Activated CD8-positive, alpha-beta memory T cell treated with anti-CD3 and anti-CD28 coated beads, Interleukin-2, amount 10 ng/mL, durations not matched to agents 7 days and 5 days (primary cell): ENCODE measurements at regions not wholly inside any gene's neighbourhood (a gene's known extent, or its start where the extent isn't known, plus 50 kb on each side); places are given as distances from the start of the nearest gene placed in this dataset.
"Not testable (repeated sequence)": the region's sequence is repeated elsewhere in the genome, so short reads cannot be mapped to it uniquely, and the experiment has no call there.

ENCODE experiments used
- ATAC-seq: fragments of 150-1000 bp; cut with Tn5 transposase; one replicate; pipeline ENCODE4 v1.10.0; 2021; ENCODE audit warnings: moderate library complexity
- CTCF ChIA-PET: fragments of 350-600 bp; sonication (Branson Sonifier 250); formaldehyde crosslinking; loops from one replicate; lab custom pipeline; 2021; ENCODE audit warnings: antibody characterized with exemption; lab: Charles Lee
- DNase-seq: peaks from one replicate; pipeline ENCODE4 v3.0.0-alpha.2; 2020
- H3K27ac Mint-ChIP-seq: one replicate; pipeline ENCODE4 v1.8.0; 2021; ENCODE audit warnings: mild to moderate bottlenecking, mixed read lengths
- H3K27me3 Mint-ChIP-seq: one replicate; pipeline ENCODE4 v1.8.0; 2021; ENCODE audit warnings: mixed read lengths
- H3K36me3 Mint-ChIP-seq: one replicate; pipeline ENCODE4 v1.8.0; 2021; ENCODE audit warnings: mild to moderate bottlenecking, mixed read lengths
- H3K4me1 Mint-ChIP-seq: one replicate; pipeline ENCODE4 v1.8.0; 2021; ENCODE audit warnings: mixed read lengths
- H3K4me3 Mint-ChIP-seq: one replicate; pipeline ENCODE4 v1.8.0; 2021; ENCODE audit warnings: mild to moderate bottlenecking, moderate library complexity, mixed read lengths
- H3K9me3 Mint-ChIP-seq: one replicate; pipeline ENCODE4 v1.8.0; 2022; ENCODE audit warnings: low read depth, mixed read lengths

GRCh38 chr13:65321423-65321822 is 1908.7 kb downstream of the PCDH9 start:
- DNase-seq, H3K4me3 Mint-ChIP-seq, H3K9me3 Mint-ChIP-seq, H3K27me3 Mint-ChIP-seq, H3K4me1 Mint-ChIP-seq, ATAC-seq, H3K27ac Mint-ChIP-seq, CTCF ChIA-PET, H3K36me3 Mint-ChIP-seq: not testable (repeated sequence)

- Mint-ChIP-seq H3K36me3 (no peaks in the 10 kb centered on the region), H3K4me1 (no peaks in the 10 kb centered on the region), H3K27me3 (no peaks in the 10 kb centered on the region), H3K27ac (no peak overlapping the region), H3K4me3 (no peak overlapping the region), H3K9me3 (peaks cover 2% of the 10 kb centered on the region)
- DNase-seq (no peak), ATAC-seq (no peak)
- CTCF ChIA-PET: no interaction called here
These were observed 1916.1 kb downstream of the PCDH9 start for GRCh38 chr13:65314008-65314407.

- H3K9me3 Mint-ChIP-seq: peaks cover 2% of the 10 kb centered on the region
- CTCF ChIA-PET: no interaction called here
- no peaks in the 10 kb centered on the region for H3K27me3 Mint-ChIP-seq
- H3K4me1 Mint-ChIP-seq: no peaks in the 10 kb centered on the region
- no peak overlapping the region for H3K4me3 Mint-ChIP-seq
- ATAC-seq: no peak
- no peak overlapping the region for H3K27ac Mint-ChIP-seq
- no peaks in the 10 kb centered on the region for H3K36me3 Mint-ChIP-seq
- no peak for DNase-seq
These were observed 1919.3 kb downstream of the PCDH9 start for GRCh38 chr13:65310663-65311328.

GRCh38 chr13:65309906-65310305 is 1920.2 kb downstream of the PCDH9 start:
- CTCF ChIA-PET: no interaction called here
- H3K27me3 Mint-ChIP-seq: no peaks in the 10 kb centered on the region
- H3K27ac Mint-ChIP-seq: no peak overlapping the region
- no peaks in the 10 kb centered on the region for H3K4me1 Mint-ChIP-seq
- H3K9me3 Mint-ChIP-seq: peaks cover 2% of the 10 kb centered on the region
- H3K36me3 Mint-ChIP-seq: no peaks in the 10 kb centered on the region
- no peak for ATAC-seq
- H3K4me3 Mint-ChIP-seq: no peak overlapping the region
- DNase-seq: no peak

- H3K9me3 Mint-ChIP-seq, CTCF ChIA-PET, DNase-seq, H3K27me3 Mint-ChIP-seq, H3K4me1 Mint-ChIP-seq, ATAC-seq, H3K4me3 Mint-ChIP-seq, H3K27ac Mint-ChIP-seq, H3K36me3 Mint-ChIP-seq: not testable (repeated sequence)
These were observed 1921.4 kb downstream of the PCDH9 start for GRCh38 chr13:65308729-65309128.

DNA sequence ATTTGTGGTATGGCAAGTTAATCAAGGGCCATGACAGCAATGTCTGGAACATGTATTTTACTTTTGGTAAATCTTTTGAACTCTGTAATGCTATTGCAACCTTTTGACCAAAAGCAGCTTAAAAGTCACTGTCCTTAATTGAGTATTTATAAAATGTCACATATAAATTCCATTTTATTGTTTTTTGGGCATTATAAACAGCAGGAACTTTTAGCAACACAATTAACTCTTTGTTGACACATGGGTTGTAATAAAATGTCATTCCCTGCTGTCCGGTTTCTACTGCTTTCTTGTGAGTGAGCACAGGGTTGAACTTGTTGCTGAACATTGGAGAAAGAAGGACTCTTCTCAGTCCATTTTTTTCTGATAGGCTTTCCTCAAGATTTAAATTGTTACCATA is 1923.1 kb downstream of the PCDH9 start:
- H3K4me1 Mint-ChIP-seq: no peaks in the 10 kb centered on the region
- no peak overlapping the region for H3K4me3 Mint-ChIP-seq
- H3K36me3 Mint-ChIP-seq: no peaks in the 10 kb centered on the region
- CTCF ChIA-PET: no interaction called here
- ATAC-seq (no peak), DNase-seq (no peak)
- peaks cover 2% of the 10 kb centered on the region for H3K9me3 Mint-ChIP-seq
- no peak overlapping the region for H3K27ac Mint-ChIP-seq
- H3K27me3 Mint-ChIP-seq: no peaks in the 10 kb centered on the region

- no peaks in the 10 kb centered on the region for H3K27me3 Mint-ChIP-seq
- no peak for ATAC-seq
- H3K36me3 Mint-ChIP-seq: no peaks in the 10 kb centered on the region
- no peaks in the 10 kb centered on the region for H3K4me1 Mint-ChIP-seq
- no peak for DNase-seq
- CTCF ChIA-PET: no interaction called here
- peaks cover 2% of the 10 kb centered on the region for H3K9me3 Mint-ChIP-seq
- H3K4me3 Mint-ChIP-seq: no peak overlapping the region
- H3K27ac Mint-ChIP-seq: no peak overlapping the region
These were observed 1927.4 kb downstream of the PCDH9 start for GRCh38 chr13:65302691-65303090.

- H3K4me1 Mint-ChIP-seq: no peaks in the 10 kb centered on the region
- no peak overlapping the region for H3K27ac Mint-ChIP-seq
- no peaks in the 10 kb centered on the region for H3K36me3 Mint-ChIP-seq
- ATAC-seq (no peak), DNase-seq (no peak)
- H3K27me3 Mint-ChIP-seq: no peaks in the 10 kb centered on the region
- peaks cover 2% of the 10 kb centered on the region for H3K9me3 Mint-ChIP-seq
- CTCF ChIA-PET: no interaction called here
- no peak overlapping the region for H3K4me3 Mint-ChIP-seq
These were observed 1928.6 kb downstream of the PCDH9 start for GRCh38 chr13:65301506-65301905.

- DNase-seq: no peak
These were observed 1929.9 kb downstream of the PCDH9 start for GRCh38 chr13:65300220-65300619.

GRCh38 chr13:65293530-65294198 is 1936.5 kb downstream of the PCDH9 start:
- H3K4me3 Mint-ChIP-seq: no peak overlapping the region
- no peak for ATAC-seq
- DNase-seq: no peak
- CTCF ChIA-PET: no interaction called here
- H3K27ac Mint-ChIP-seq: no peak overlapping the region
- no peaks in the 10 kb centered on the region for H3K36me3 Mint-ChIP-seq
- H3K9me3 Mint-ChIP-seq: peaks cover 13% of the 10 kb centered on the region
- no peaks in the 10 kb centered on the region for H3K27me3 Mint-ChIP-seq
- no peaks in the 10 kb centered on the region for H3K4me1 Mint-ChIP-seq

More at GRCh38 chr13:65300220-65300619, 1929.9 kb downstream of the PCDH9 start:
- no peaks in the 10 kb centered on the region for H3K4me1 Mint-ChIP-seq
- H3K27me3 Mint-ChIP-seq: no peaks in the 10 kb centered on the region
- H3K27ac Mint-ChIP-seq: no peak overlapping the region
- peaks cover 2% of the 10 kb centered on the region for H3K9me3 Mint-ChIP-seq
- CTCF ChIA-PET: no interaction called here
- H3K36me3 Mint-ChIP-seq: no peaks in the 10 kb centered on the region
- no peak for ATAC-seq
- no peak overlapping the region for H3K4me3 Mint-ChIP-seq

- H3K36me3 Mint-ChIP-seq: no peaks in the 10 kb centered on the region
- DNase-seq (no peak), ATAC-seq (no peak)
- no peak overlapping the region for H3K27ac Mint-ChIP-seq
- CTCF ChIA-PET: no interaction called here
- no peaks in the 10 kb centered on the region for H3K27me3 Mint-ChIP-seq
- H3K9me3 Mint-ChIP-seq: peaks cover 11% of the 10 kb centered on the region
- H3K4me1 Mint-ChIP-seq: no peaks in the 10 kb centered on the region
- H3K4me3 Mint-ChIP-seq: no peak overlapping the region
These were observed 1937.6 kb downstream of the PCDH9 start for GRCh38 chr13:65292488-65292901.

- H3K36me3 Mint-ChIP-seq: no peaks in the 10 kb centered on the region
- no peak overlapping the region for H3K27ac Mint-ChIP-seq
- CTCF ChIA-PET: no interaction called here
- no peak for DNase-seq
- H3K4me1 Mint-ChIP-seq: no peaks in the 10 kb centered on the region
- peaks cover 11% of the 10 kb centered on the region for H3K9me3 Mint-ChIP-seq
- no peak for ATAC-seq
- H3K27me3 Mint-ChIP-seq: no peaks in the 10 kb centered on the region
- no peak overlapping the region for H3K4me3 Mint-ChIP-seq
These were observed 1942.7 kb downstream of the PCDH9 start for GRCh38 chr13:65287405-65287804.

DNA sequence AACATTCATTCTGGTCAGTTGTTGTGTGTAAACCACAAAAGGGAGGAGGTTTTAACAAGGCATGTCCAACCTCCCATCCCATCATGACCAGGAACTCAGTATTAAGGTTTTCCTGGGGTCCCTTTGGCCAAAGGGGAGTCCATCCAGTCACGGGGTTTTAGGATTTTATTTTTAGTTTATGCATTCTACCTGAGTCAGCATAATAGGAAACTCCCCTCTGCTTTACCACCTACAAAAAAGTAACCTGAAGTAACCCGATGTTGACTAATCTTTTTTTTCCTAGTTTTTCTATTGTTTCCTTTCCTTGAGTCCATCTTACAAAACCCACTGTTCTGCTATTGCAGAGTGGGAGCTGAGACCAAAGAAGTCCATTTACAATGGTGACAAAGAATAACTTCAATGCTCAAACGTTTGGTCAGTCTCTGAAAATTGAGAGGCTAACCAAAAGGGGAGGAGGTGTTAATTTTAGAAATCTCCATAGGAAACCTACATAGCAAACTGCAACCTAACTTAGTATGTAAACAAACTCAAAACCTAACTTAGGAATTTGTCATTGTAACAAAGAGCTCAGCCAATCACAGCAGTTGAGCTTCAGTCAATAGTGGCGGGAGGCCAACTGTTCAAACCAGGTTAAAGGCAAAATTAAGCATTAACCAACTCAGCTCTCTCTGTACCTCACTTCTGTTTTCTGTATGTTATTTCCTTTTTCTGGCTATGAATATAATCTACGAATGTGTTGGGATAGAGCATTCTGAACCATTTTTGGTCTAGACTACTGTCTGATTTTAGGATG is 1954.1 kb downstream of the PCDH9 start:
- peaks cover 13% of the 10 kb centered on the region for H3K9me3 Mint-ChIP-seq
- DNase-seq: no peak
- H3K27me3 Mint-ChIP-seq: no peaks in the 10 kb centered on the region
- CTCF ChIA-PET: no interaction called here
- ATAC-seq: no peak
- H3K27ac Mint-ChIP-seq: no peak overlapping the region
- no peaks in the 10 kb centered on the region for H3K4me1 Mint-ChIP-seq
- H3K4me3 Mint-ChIP-seq: no peak overlapping the region
- H3K36me3 Mint-ChIP-seq: no peaks in the 10 kb centered on the region

GRCh38 chr13:65275108-65275507 is 1955.0 kb downstream of the PCDH9 start:
- Mint-ChIP-seq H3K9me3 (peaks cover 13% of the 10 kb centered on the region), H3K27ac (no peak overlapping the region)
- CTCF ChIA-PET: no interaction called here

More at GRCh38 chr13:65275108-65275507, 1955.0 kb downstream of the PCDH9 start:
- H3K27me3 Mint-ChIP-seq: no peaks in the 10 kb centered on the region
- no peaks in the 10 kb centered on the region for H3K36me3 Mint-ChIP-seq
- H3K4me1 Mint-ChIP-seq: no peaks in the 10 kb centered on the region
- H3K4me3 Mint-ChIP-seq: no peak overlapping the region
- ATAC-seq: no peak
- no peak for DNase-seq
